ENCODE measurements at regions not wholly inside any gene's neighbourhood (a gene's known extent, or its start where the extent isn't known, plus 50 kb on each side); places are given as distances from the start of the nearest gene placed in this dataset.

DNA sequence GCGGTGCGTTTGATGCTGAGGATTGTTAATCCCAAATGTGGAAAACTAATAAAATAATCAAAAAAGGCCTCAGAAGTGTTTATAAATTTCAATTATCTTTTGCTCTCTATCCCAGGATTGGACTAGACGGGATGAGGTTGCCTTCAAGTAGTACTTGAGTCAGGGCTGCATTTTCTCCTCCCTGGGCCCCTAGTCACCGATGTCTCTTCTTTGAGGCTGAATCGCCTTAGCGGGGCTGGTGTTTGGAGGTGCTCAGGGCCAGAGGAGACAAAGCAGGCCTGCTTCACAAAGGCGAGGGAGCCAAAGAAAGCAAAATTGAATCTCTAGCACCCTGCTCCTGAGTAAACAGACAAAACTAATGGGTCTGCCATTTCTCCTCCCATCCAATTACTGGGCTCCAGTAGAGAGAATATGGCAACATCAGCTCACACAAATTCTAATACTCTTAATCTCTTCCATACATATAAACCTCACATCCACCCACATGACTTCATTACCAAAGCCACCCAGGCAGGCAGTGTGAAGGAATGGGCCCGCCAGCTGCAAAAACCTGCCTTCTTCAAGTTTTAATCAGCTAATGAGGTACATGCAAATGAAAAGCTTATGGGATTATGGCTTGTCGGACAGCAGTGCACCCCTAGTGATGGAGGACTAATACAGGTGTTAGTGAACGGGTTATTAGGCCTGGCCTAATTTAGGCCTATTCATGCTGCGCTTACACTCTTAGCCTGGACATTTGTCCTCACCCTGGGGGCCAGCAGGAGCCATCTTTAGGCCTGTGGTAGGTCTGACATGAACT lies 52.7 kb upstream of the HTATIP2 start (continued):
- TF ChIP-seq POU6F1 (CRISPR knock-in tag; IDR thresholded peaks at IDR 0.05; ENCODE audit: borderline replicate concordance, low read depth) = no peak
- no peak for TF ChIP-seq RARB (CRISPR knock-in tag; IDR thresholded peaks at IDR 0.05)
- no peak for TF ChIP-seq CSDC2 (CRISPR knock-in tag; IDR thresholded peaks at IDR 0.05)
- TF ChIP-seq ZNF565 (CRISPR knock-in tag; conservative IDR thresholded peaks at IDR 0.05; ENCODE audit: low read depth) = no peak
- TF ChIP-seq GLIS3 (CRISPR knock-in tag; IDR thresholded peaks at IDR 0.05) = no peak

DNA sequence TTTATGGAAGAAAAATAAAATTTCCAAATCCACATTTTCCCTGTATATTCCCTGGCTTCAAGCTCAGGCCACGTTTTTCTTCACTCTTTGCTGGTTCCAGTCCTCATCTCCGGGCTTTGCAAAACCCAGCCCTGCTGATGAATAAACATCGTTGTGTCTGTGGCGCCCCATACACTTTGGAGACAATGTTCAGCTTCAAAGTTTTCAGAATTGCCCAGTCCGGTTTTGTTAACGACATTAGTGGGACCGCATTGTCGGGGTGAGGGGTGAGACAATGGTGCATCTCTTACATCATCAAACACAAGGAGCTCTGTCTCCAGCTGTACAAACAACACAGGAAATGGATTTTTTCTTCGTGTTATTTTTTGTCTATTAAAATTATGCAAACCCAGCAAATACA lies 53.4 kb upstream of the HTATIP2 start:
- no peak for ATAC-seq
- TF ChIP-seq OSR1 (CRISPR knock-in tag; IDR thresholded peaks at IDR 0.05) (no peak), ESRRG (CRISPR knock-in tag; IDR thresholded peaks at IDR 0.05) (no peak), TOX (CRISPR knock-in tag; IDR thresholded peaks at IDR 0.05; ENCODE audit: borderline replicate concordance) (no peak), SNAI2 (CRISPR knock-in tag; IDR thresholded peaks at IDR 0.05) (no peak), CREB5 (CRISPR knock-in tag; IDR thresholded peaks at IDR 0.05; ENCODE audit: low read depth) (no peak), BACH2 (CRISPR knock-in tag; IDR thresholded peaks at IDR 0.05; ENCODE audit: borderline replicate concordance) (no peak), POU6F1 (CRISPR knock-in tag; IDR thresholded peaks at IDR 0.05; ENCODE audit: borderline replicate concordance, low read depth) (no peak), ZNF70 (CRISPR knock-in tag; IDR thresholded peaks at IDR 0.05) (no peak), ISL1 (CRISPR knock-in tag; IDR thresholded peaks at IDR 0.05) (no peak), ZNF8 (CRISPR knock-in tag; IDR thresholded peaks at IDR 0.05) (no peak), TCF4 (CRISPR knock-in tag; IDR thresholded peaks at IDR 0.05; ENCODE audit: borderline replicate concordance) (no peak)
- TF ChIP-seq, protein P1, sequence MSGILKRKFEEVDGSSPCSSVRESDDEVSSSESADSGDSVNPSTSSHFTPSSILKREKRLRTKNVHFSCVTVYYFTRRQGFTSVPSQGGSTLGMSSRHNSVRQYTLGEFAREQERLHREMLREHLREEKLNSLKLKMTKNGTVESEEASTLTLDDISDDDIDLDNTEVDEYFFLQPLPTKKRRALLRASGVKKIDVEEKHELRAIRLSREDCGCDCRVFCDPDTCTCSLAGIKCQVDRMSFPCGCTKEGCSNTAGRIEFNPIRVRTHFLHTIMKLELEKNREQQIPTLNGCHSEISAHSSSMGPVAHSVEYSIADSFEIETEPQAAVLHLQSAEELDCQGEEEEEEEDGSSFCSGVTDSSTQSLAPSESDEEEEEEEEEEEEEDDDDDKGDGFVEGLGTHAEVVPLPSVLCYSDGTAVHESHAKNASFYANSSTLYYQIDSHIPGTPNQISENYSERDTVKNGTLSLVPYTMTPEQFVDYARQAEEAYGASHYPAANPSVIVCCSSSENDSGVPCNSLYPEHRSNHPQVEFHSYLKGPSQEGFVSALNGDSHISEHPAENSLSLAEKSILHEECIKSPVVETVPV (CRISPR knock-in tag; IDR thresholded peaks at IDR 0.05) = no peak
- TF ChIP-seq, protein P2, sequence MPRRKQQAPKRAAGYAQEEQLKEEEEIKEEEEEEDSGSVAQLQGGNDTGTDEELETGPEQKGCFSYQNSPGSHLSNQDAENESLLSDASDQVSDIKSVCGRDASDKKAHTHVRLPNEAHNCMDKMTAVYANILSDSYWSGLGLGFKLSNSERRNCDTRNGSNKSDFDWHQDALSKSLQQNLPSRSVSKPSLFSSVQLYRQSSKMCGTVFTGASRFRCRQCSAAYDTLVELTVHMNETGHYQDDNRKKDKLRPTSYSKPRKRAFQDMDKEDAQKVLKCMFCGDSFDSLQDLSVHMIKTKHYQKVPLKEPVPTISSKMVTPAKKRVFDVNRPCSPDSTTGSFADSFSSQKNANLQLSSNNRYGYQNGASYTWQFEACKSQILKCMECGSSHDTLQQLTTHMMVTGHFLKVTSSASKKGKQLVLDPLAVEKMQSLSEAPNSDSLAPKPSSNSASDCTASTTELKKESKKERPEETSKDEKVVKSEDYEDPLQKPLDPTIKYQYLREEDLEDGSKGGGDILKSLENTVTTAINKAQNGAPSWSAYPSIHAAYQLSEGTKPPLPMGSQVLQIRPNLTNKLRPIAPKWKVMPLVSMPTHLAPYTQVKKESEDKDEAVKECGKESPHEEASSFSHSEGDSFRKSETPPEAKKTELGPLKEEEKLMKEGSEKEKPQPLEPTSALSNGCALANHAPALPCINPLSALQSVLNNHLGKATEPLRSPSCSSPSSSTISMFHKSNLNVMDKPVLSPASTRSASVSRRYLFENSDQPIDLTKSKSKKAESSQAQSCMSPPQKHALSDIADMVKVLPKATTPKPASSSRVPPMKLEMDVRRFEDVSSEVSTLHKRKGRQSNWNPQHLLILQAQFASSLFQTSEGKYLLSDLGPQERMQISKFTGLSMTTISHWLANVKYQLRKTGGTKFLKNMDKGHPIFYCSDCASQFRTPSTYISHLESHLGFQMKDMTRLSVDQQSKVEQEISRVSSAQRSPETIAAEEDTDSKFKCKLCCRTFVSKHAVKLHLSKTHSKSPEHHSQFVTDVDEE (CRISPR knock-in tag; IDR thresholded peaks at IDR 0.05) = no peak
- TF ChIP-seq, protein P3, sequence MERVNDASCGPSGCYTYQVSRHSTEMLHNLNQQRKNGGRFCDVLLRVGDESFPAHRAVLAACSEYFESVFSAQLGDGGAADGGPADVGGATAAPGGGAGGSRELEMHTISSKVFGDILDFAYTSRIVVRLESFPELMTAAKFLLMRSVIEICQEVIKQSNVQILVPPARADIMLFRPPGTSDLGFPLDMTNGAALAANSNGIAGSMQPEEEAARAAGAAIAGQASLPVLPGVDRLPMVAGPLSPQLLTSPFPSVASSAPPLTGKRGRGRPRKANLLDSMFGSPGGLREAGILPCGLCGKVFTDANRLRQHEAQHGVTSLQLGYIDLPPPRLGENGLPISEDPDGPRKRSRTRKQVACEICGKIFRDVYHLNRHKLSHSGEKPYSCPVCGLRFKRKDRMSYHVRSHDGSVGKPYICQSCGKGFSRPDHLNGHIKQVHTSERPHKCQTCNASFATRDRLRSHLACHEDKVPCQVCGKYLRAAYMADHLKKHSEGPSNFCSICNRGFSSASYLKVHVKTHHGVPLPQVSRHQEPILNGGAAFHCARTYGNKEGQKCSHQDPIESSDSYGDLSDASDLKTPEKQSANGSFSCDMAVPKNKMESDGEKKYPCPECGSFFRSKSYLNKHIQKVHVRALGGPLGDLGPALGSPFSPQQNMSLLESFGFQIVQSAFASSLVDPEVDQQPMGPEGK (CRISPR knock-in tag; IDR thresholded peaks at IDR 0.05; ENCODE audit: borderline replicate concordance) = no peak

All from SK-N-SH treated with all-trans-retinoic acid at 6 μM for 48 hours (cell line).